Small intestine (tissue), 7 donors: ENCODE measurements at regions not wholly inside any gene's neighbourhood (a gene's known extent, or its start where the extent isn't known, plus 50 kb on each side); places are given as distances from the start of the nearest gene placed in this dataset.

ENCODE experiments used
- DNase-seq, 2 donors: peaks; one replicate each; pipeline versions ENCODE4 v3.0.0 to v3.0.0-alpha.2; 2013
- FAIRE-seq: peaks from 2 replicates; lab custom pipeline; 2012; peaks lifted over from hg19 to GRCh38; lab: Jason Lieb, UNC
- H3K27ac ChIP-seq, 3 donors: one replicate each; pipeline ENCODE4 v1.5.1; 2013; ENCODE audit warnings: low read length in 2 of 3, mild to moderate bottlenecking in 2 of 3, control low read depth in 1 of 3, inconsistent platforms in 1 of 3, low read depth in 1 of 3, moderate library complexity in 1 of 3
- H3K27me3 ChIP-seq, 3 donors: one replicate each; pipeline ENCODE4 v1.6.1; 2013; ENCODE audit warnings: low read length in 3 of 3, inconsistent platforms in 1 of 3; ENCODE audit not compliant: control insufficient read depth in 3 of 3, insufficient read depth in 3 of 3
- H3K36me3 ChIP-seq, 3 donors: one replicate each; pipeline ENCODE4 v1.6.1; 2013; ENCODE audit warnings: low read length in 3 of 3, inconsistent platforms in 1 of 3, low read depth in 1 of 3, mild to moderate bottlenecking in 1 of 3, moderate library complexity in 1 of 3; ENCODE audit not compliant: control insufficient read depth in 3 of 3, insufficient read depth in 2 of 3
- H3K4me1 ChIP-seq, 3 donors: one replicate each; pipeline ENCODE4 v1.6.1; 2013; ENCODE audit warnings: low read length in 2 of 3, inconsistent platforms in 1 of 3, low read depth in 1 of 3, mild to moderate bottlenecking in 1 of 3, moderate library complexity in 1 of 3; ENCODE audit not compliant: control insufficient read depth in 3 of 3, insufficient read depth in 2 of 3
- H3K4me3 ChIP-seq, 3 donors: one replicate each; pipeline ENCODE4 v1.5.1; 2013; ENCODE audit warnings: low read length in 3 of 3, control low read depth in 1 of 3, inconsistent platforms in 1 of 3, low read depth in 1 of 3, mild to moderate bottlenecking in 1 of 3, moderate library complexity in 1 of 3
- H3K9me3 ChIP-seq, 2 donors: one replicate each; pipeline ENCODE4 v1.6.1; 2013; ENCODE audit warnings: low read depth in 1 of 2, low read length in 1 of 2; ENCODE audit not compliant: control insufficient read depth in 2 of 2, insufficient read depth in 1 of 2
- WGBS, 3 donors: extraction: QIAGEN DNeasy Blood & Tissue Kit; methylation state at CpG; one replicate each; pipeline ENCODE4 v1.1.7; 2013; 5-methylcytosine and 5-hydroxymethylcytosine counted together
- donor health status: healthy with polysubstance abuse.
- donor health status: control.
- donor health status: control.
- donor health status: Bipolar disorder and iron deficiency.
- donor health status: healthy.

GRCh38 chr13:85099245-85099644 lies 700.0 kb downstream of the SLITRK6 start:
- H3K4me3 ChIP-seq = no peak overlapping the region
- H3K27me3 ChIP-seq = no peaks in the 10 kb centered on the region
- no peak for FAIRE-seq
- no peak overlapping the region for H3K27ac ChIP-seq
- H3K36me3 ChIP-seq = no peaks in the 10 kb centered on the region
- H3K4me1 ChIP-seq = no peaks in the 10 kb centered on the region
- no peak for DNase-seq
- WGBS, 3 donors = 89 to 98% (median 90%) methylated on average over 3 of the region's 3 CpGs
- H3K9me3 ChIP-seq = no peaks in the 10 kb centered on the region

DNA sequence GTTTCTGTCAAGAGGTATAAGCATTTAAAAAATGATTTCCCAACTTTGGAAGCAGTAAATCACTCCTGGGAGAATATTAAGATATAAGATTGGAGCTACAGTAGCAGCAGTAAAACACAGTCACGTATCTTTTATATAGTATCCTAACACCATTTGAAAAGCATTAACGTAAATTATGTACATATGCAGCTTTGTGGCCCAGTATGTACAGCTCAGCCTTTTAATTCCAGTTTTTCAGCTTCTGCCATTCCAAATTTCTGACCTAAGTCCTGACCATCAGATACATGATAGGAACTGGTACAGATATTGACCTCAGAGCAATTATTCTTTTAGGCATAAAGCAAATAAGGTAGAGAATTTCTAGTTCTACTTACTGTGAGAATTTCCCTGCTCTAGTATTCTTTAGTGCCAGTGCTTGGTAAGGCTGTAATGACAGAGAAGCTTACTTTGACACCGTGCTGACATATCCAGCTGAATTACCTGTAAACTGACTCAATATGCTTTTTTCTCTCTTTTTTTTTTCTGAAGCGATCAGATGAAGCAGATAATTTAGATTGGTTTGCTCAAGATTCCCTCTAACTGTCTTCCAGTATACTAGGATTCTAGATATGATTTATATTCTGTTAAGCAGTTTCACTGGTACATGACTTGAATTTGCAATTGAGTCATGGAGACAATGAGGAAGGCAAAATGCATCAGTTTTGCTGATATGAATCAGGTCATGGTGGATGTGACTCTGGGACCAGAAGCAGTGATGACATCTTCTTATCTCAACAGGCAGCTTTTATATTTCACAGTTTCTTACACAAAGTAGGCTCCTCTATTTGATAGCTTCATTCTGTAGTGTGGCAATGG lies 703.6 kb downstream of the SLITRK6 start:
- no peak for FAIRE-seq
- DNase-seq = no peak

DNA sequence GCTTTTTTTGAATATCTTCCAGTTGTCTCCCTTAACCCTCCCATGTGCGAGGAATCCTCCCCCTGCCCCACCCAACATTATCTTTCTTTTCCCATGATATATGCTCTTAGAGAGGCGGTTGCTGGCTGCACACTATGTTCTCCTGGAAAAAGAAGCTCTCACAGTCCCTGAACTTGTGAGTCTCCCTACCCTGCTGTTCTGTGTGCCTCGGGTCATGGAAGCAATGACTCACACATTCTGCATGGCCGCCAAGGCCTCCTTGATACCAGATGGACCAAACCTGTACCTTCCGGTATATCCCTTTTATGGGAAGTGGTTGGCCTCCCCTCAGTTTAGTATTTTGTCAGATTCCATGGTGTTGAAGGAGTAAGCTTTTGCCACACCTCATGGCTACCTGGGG lies 705.4 kb downstream of the SLITRK6 start:
- Histone ChIP-seq H3K9me3 (peaks cover 0 to 2% of the 10 kb centered on the region in 2 donors), H3K4me1 (no peaks in the 10 kb centered on the region), H3K4me3 (no peak overlapping the region), H3K27me3 (no peaks in the 10 kb centered on the region), H3K36me3 (no peaks in the 10 kb centered on the region), H3K27ac (no peak overlapping the region)
- WGBS, 3 donors = 75 to 83% (median 76%) methylated on average over 5 of the region's 5 CpGs
- FAIRE-seq (no peak), DNase-seq (no peak)

More for the DNA sequence above, 703.6 kb downstream of the SLITRK6 start:
- H3K36me3 ChIP-seq = no peaks in the 10 kb centered on the region
- no peaks in the 10 kb centered on the region for H3K4me1 ChIP-seq
- H3K9me3 ChIP-seq = peaks cover 0 to 2% of the 10 kb centered on the region in 2 donors
- no peak overlapping the region for H3K4me3 ChIP-seq
- no peak overlapping the region for H3K27ac ChIP-seq
- WGBS, 3 donors = 70 to 81% (median 72%) methylated on average over 4 of the region's 4 CpGs
- H3K27me3 ChIP-seq = no peaks in the 10 kb centered on the region

DNA sequence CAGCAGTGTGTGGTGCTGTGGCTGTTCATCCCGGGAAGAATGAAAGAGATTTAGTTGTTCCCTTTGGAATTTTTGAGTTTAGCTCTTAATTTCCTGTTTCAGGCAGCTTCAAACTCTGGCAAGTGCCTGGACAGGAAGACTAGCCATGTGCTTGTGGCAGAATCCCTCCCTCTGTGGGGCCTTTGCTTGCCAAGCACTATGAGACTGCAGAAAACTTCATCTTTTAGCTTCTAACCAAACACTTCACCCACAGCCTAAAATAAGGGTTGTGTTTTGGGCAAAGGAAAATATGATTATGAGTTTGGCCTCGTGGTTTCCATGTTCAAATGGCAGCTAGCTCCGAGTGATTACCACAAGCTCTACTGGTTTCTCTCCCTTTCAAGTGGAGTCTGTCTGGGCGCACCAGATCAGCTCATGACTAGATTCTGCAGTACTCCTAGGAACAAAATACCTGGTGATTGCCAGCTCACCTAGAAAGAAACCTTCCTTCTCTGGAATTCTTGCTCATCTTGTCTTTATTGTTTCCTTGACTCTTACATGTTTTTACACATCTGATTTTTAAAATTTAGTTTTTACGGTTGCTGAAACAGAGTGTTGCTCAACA lies 707.5 kb downstream of the SLITRK6 start:
- FAIRE-seq (no peak), DNase-seq (no peak)
- Histone ChIP-seq H3K9me3 (peaks cover 0 to 2% of the 10 kb centered on the region in 2 donors), H3K36me3 (no peaks in the 10 kb centered on the region), H3K4me1 (no peaks in the 10 kb centered on the region), H3K27ac (no peak overlapping the region), H3K27me3 (no peaks in the 10 kb centered on the region), H3K4me3 (no peak overlapping the region)
- WGBS, 3 donors = 69 to 73% (median 70%) methylated on average over 5 of the region's 5 CpGs

DNA sequence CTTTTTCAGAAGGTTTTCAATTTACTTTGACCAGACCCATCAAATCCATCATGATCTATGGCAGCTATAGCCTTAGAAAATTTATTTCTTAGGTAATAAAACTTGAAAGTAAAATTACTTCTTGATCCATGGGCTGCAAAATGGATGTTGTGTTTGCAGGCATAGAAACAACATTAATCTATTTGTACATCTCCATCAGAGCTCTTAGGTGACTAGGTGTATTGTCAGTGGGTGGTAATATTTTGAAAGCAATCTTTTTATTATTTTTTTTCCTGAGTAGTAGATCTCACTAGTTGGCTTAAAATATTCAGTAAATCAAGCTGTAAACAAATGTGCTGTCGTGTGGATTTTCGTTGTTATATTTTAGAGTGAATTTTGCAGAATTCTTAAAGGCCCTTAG lies 710.0 kb downstream of the SLITRK6 start:
- Histone ChIP-seq H3K27ac (no peak overlapping the region), H3K9me3 (peaks cover 0 to 2% of the 10 kb centered on the region in 2 donors), H3K4me3 (no peak overlapping the region), H3K36me3 (no peaks in the 10 kb centered on the region), H3K27me3 (no peaks in the 10 kb centered on the region), H3K4me1 (no peaks in the 10 kb centered on the region)
- DNase-seq = no peak
- WGBS, 3 donors = 85 to 93% (median 91%) methylated on average over 2 of the region's 2 CpGs
- FAIRE-seq = no peak

GRCh38 chr13:85080691-85081090 lies 718.5 kb downstream of the SLITRK6 start:
- H3K4me3 ChIP-seq = no peak overlapping the region
- H3K9me3 ChIP-seq = no peaks in the 10 kb centered on the region
- 58 to 78% (median 75%) methylated on average over 1 of the region's 1 CpG for WGBS, 3 donors
- no peak for DNase-seq
- no peak for FAIRE-seq
- no peaks in the 10 kb centered on the region for H3K4me1 ChIP-seq
- H3K27me3 ChIP-seq = no peaks in the 10 kb centered on the region
- no peak overlapping the region for H3K27ac ChIP-seq
- no peaks in the 10 kb centered on the region for H3K36me3 ChIP-seq

DNA sequence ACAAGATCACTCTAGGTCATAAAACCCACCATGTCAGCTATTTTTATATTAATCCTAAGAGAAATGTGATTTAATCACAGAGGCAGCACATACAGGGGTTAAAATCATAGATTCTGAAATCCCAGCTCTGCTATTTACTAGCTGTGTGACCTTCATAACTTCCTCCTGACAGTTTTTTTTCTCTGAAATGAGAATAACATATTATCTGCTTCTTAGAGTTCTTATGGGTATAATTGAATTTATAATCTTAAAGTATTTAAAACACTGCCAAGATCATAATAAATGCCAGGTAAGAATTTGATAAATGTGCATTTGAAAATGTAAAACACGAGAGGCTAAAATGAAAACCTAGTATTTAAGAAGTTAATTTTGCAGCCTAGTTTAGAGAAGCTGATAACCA lies 722.9 kb downstream of the SLITRK6 start:
- no peak overlapping the region for H3K27ac ChIP-seq
- H3K27me3 ChIP-seq = no peaks in the 10 kb centered on the region
- DNase-seq (no peak), FAIRE-seq (no peak)
- no peaks in the 10 kb centered on the region for H3K36me3 ChIP-seq
- no peak overlapping the region for H3K4me3 ChIP-seq
- no peaks in the 10 kb centered on the region for H3K4me1 ChIP-seq
- H3K9me3 ChIP-seq = no peaks in the 10 kb centered on the region
- 30 to 64% (median 33%) methylated on average over 1 of the region's 1 CpG for WGBS, 3 donors

DNA sequence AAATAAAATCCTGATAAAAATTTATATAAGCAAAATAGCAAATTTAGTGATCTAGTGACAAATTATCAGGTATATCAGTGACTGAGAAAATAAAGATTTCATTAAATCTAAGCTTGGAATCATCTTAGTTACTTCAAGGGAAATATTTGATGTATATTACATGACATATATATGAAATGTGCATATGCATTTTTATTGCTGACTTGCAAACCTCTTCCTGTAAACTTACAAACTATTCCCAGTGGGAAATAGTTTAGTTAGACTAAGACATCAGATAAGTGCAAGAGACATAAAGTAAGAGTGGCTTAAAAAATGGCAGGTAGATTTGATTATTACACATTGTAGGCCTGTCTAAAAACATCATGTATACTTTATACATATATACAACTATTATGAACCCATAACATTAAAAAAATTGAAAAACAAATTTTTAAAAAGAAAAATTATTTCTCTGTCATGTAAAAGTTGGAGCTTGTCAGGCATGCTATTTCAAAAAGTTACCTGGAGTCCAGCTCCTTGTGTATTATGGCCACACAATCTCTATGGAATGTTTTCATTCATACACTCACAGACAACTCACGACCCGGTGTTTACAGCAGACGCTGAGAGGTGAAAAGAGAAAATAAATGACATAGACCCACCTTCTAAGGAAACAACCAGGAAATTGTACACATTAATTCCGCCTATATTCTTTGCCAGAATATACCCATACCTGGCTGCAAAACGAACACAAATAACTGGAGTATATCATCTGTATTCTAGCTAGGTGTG lies 724.5 kb downstream of the SLITRK6 start:
- no peak for DNase-seq
- H3K27ac ChIP-seq = no peak overlapping the region
- no peak for FAIRE-seq
- 69 to 79% (median 69%) methylated on average over 5 of the region's 5 CpGs for WGBS, 3 donors
- H3K4me1 ChIP-seq = no peaks in the 10 kb centered on the region
- H3K9me3 ChIP-seq = no peaks in the 10 kb centered on the region
- H3K4me3 ChIP-seq = no peak overlapping the region
- H3K27me3 ChIP-seq = no peaks in the 10 kb centered on the region
- no peaks in the 10 kb centered on the region for H3K36me3 ChIP-seq
